ENCODE measurements at regions not wholly inside any gene's neighbourhood (a gene's known extent, or its start where the extent isn't known, plus 50 kb on each side); places are given as distances from the start of the nearest gene placed in this dataset.

- TF ChIP-seq BACH1 (IDR thresholded peaks at IDR 0.05; ENCODE audit: low read length) = no peak
- TF ChIP-seq SIRT6 (IDR thresholded peaks at IDR 0.05; ENCODE audit: low read length) = no peak
- TF ChIP-seq SIN3A (conservative IDR thresholded peaks at IDR 0.05 in 1 of 2, IDR thresholded peaks at IDR 0.05 in 1 of 2; ENCODE audit: low read depth in 1 of 2, low read length in 2 of 2) = no peak
- TF ChIP-seq TAF1 (IDR thresholded peaks at IDR 0.05; ENCODE audit: low read depth, low read length) = no peak
These were observed 101.7 kb upstream of the KIT start (continued) for GRCh38 chr4:54556051-54556450.
